CD14-positive monocyte (primary cell): ENCODE measurements at regions not wholly inside any gene's neighbourhood (a gene's known extent, or its start where the extent isn't known, plus 50 kb on each side); places are given as distances from the start of the nearest gene placed in this dataset.
A peak's percentile ranks its signal among the peaks of the same experiment; 100 is the strongest.

Source experiments
- DNase-seq, 3 donors: peaks; one replicate each; pipeline ENCODE4 v3.0.0-alpha.2; 2011 to 2022
- H2AFZ ChIP-seq: 2 replicates; pipeline ENCODE4 v1.6.0; 2012; ENCODE audit warnings: mild to moderate bottlenecking, low read depth, low read length, inconsistent platforms; ENCODE audit not compliant: insufficient read depth, poor library complexity, severe bottlenecking
- H3K27ac ChIP-seq, 2 donors: 1 replicate in 1 of 2; 2 replicates in 1 of 2; pipeline ENCODE4 v1.5.1; 2012 to 2013; ENCODE audit warnings: low read length in 2 of 2, control low read depth in 1 of 2, inconsistent platforms in 1 of 2, low read depth in 1 of 2, mild to moderate bottlenecking in 1 of 2
- H3K27me3 ChIP-seq, 2 donors: one replicate each; pipeline versions ENCODE4 v1.6.0 to v1.6.1; 2011 to 2013; ENCODE audit warnings: low read length in 2 of 2; ENCODE audit not compliant: control insufficient read depth in 2 of 2, insufficient read depth in 2 of 2
- H3K36me3 ChIP-seq, 2 donors: replicated peaks in 1 of 2; 1 replicate in 1 of 2; 2 replicates in 1 of 2; pipeline versions ENCODE4 v1.5.1 to v1.6.1; 2012 to 2013; ENCODE audit warnings: low read length in 2 of 2, control low read depth in 1 of 2, inconsistent platforms in 1 of 2, mild to moderate bottlenecking in 1 of 2; ENCODE audit not compliant: insufficient read depth in 2 of 2, control insufficient read depth in 1 of 2
- H3K4me1 ChIP-seq, 2 donors: 1 replicate in 1 of 2; 2 replicates in 1 of 2; pipeline versions ENCODE4 v1.5.1 to v1.6.1; 2012 to 2013; ENCODE audit warnings: low read length in 2 of 2, control low read depth in 1 of 2, inconsistent platforms in 1 of 2, mild to moderate bottlenecking in 1 of 2, moderate library complexity in 1 of 2; ENCODE audit not compliant: insufficient read depth in 2 of 2, control insufficient read depth in 1 of 2
- H3K4me2 ChIP-seq: replicated peaks from 2 replicates; pipeline ENCODE3; 2012; ENCODE audit warnings: low read length, moderate library complexity, mild to moderate bottlenecking; ENCODE audit not compliant: poor library complexity, severe bottlenecking; ENCODE audit errors: extremely low read depth
- H3K4me3 ChIP-seq, 3 experiments: fragments of 200-600 bp in 1 of 3; sonication (generic) in 1 of 3; replicated peaks in 1 of 3; 1 replicate in 2 of 3; 2 replicates in 1 of 3; pipeline ENCODE4 v1.5.1; 2011 to 2013; ENCODE audit warnings: low read length in 3 of 3, mild to moderate bottlenecking in 3 of 3, control low read depth in 2 of 3, low read depth in 2 of 3, inconsistent platforms in 1 of 3, moderate library complexity in 1 of 3
- H3K79me2 ChIP-seq: 2 replicates; pipeline ENCODE4 v1.6.0; 2012; ENCODE audit warnings: mild to moderate bottlenecking, control low read depth, inconsistent platforms, low read length, moderate library complexity; ENCODE audit not compliant: insufficient read depth
- H3K9ac ChIP-seq: 2 replicates; pipeline ENCODE4 v1.6.0; 2017; ENCODE audit warnings: low read length, mild to moderate bottlenecking; ENCODE audit not compliant: insufficient read depth, poor library complexity, severe bottlenecking
- H3K9me3 ChIP-seq, 2 donors: replicated peaks in 1 of 2; 1 replicate in 1 of 2; 2 replicates in 1 of 2; pipeline versions ENCODE4 v1.5.1 to v1.6.1; 2012 to 2013; ENCODE audit warnings: low read length in 2 of 2, control low read depth in 1 of 2; ENCODE audit not compliant: control insufficient read depth in 1 of 2, insufficient read depth in 1 of 2
- H4K20me1 ChIP-seq: 2 replicates; pipeline ENCODE4 v1.6.0; 2012; ENCODE audit warnings: mild to moderate bottlenecking, low read length, control low read depth, moderate library complexity; ENCODE audit not compliant: insufficient read depth
- H3K27ac Mint-ChIP-seq, 7 donors: one replicate each; pipeline ENCODE4 v1.8.0; 2020; ENCODE audit warnings: mild to moderate bottlenecking in 7 of 7, mixed read lengths in 7 of 7, moderate library complexity in 6 of 7, inconsistent platforms in 2 of 7
- H3K27me3 Mint-ChIP-seq, 3 donors: one replicate each; pipeline ENCODE4 v1.8.0; 2021 to 2022; ENCODE audit warnings: low read depth in 3 of 3, mild to moderate bottlenecking in 3 of 3, mixed read lengths in 3 of 3, moderate library complexity in 3 of 3, inconsistent platforms in 1 of 3
- H3K36me3 Mint-ChIP-seq, 2 donors: one replicate each; pipeline ENCODE4 v1.8.0; 2020; ENCODE audit warnings: mixed read lengths in 2 of 2, inconsistent platforms in 1 of 2, mild to moderate bottlenecking in 1 of 2
- H3K4me1 Mint-ChIP-seq: one replicate; pipeline ENCODE4 v1.8.0; 2020; ENCODE audit warnings: mild to moderate bottlenecking, mixed read lengths
- H3K4me3 Mint-ChIP-seq, 2 donors: one replicate each; pipeline ENCODE4 v1.8.0; 2020; ENCODE audit warnings: mild to moderate bottlenecking in 2 of 2, mixed read lengths in 2 of 2, moderate library complexity in 1 of 2
- H3K9me3 Mint-ChIP-seq, 7 donors: one replicate each; pipeline ENCODE4 v1.8.0; 2020 to 2022; ENCODE audit warnings: mixed read lengths in 7 of 7, mild to moderate bottlenecking in 6 of 7, moderate library complexity in 6 of 7, inconsistent platforms in 2 of 7
- WGBS: methylation state at CpG from one replicate; pipeline ENCODE4 v1.1.5; 2013; ENCODE audit warnings: missing lambda C conversion rate; ENCODE audit not compliant: insufficient coverage; 5-methylcytosine and 5-hydroxymethylcytosine counted together
- intact Hi-C, 2 donors: fragments of 100-400 bp; cut with micrococcal nuclease; formaldehyde crosslinking; loops; one replicate each; pipeline versions ENCODE4 v1.15.0 to v1.15.1; 2023
- TF ChIP-seq, protein P1 (sequence below): fragments of 200-600 bp; IDR thresholded peaks from one replicate; pipeline ENCODE4 v1.8.0; 2022; ENCODE audit warnings: antibody characterized with exemption, mild to moderate bottlenecking

GRCh38 chr2:147456779-147457178, 388.1 kb upstream of the ACVR2A start:
- Histone ChIP-seq H3K4me3 (no peak overlapping the region), H3K27ac (no peak overlapping the region), H3K27me3 (no peaks in the 10 kb centered on the region), H3K79me2 (no peaks in the 10 kb centered on the region), H2AFZ (no peak overlapping the region), H3K4me1 (no peaks in the 10 kb centered on the region), H3K9ac (no peak overlapping the region), H3K36me3 (no peaks in the 10 kb centered on the region), H4K20me1 (no peaks in the 10 kb centered on the region), H3K4me2 (no peak overlapping the region), H3K9me3 (no peaks in the 10 kb centered on the region)
- no peak overlapping the region for H3K4me3 Mint-ChIP-seq
- H3K36me3 Mint-ChIP-seq: no peaks in the 10 kb centered on the region
- no peaks in the 10 kb centered on the region for H3K4me1 Mint-ChIP-seq
- peaks cover 0 to 4% (median 2%) of the 10 kb centered on the region in 7 donors for H3K9me3 Mint-ChIP-seq
- WGBS: 100% methylated on average over 2 of the region's 2 CpGs
- intact Hi-C loops: no loop called here
- DNase-seq: no peak
- TF ChIP-seq, protein P1, sequence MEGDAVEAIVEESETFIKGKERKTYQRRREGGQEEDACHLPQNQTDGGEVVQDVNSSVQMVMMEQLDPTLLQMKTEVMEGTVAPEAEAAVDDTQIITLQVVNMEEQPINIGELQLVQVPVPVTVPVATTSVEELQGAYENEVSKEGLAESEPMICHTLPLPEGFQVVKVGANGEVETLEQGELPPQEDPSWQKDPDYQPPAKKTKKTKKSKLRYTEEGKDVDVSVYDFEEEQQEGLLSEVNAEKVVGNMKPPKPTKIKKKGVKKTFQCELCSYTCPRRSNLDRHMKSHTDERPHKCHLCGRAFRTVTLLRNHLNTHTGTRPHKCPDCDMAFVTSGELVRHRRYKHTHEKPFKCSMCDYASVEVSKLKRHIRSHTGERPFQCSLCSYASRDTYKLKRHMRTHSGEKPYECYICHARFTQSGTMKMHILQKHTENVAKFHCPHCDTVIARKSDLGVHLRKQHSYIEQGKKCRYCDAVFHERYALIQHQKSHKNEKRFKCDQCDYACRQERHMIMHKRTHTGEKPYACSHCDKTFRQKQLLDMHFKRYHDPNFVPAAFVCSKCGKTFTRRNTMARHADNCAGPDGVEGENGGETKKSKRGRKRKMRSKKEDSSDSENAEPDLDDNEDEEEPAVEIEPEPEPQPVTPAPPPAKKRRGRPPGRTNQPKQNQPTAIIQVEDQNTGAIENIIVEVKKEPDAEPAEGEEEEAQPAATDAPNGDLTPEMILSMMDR: no peak
- H3K27me3 Mint-ChIP-seq: peaks cover 0 to 2% (median 1%) of the 10 kb centered on the region in 3 donors
- H3K27ac Mint-ChIP-seq: no peak overlapping the region

DNA sequence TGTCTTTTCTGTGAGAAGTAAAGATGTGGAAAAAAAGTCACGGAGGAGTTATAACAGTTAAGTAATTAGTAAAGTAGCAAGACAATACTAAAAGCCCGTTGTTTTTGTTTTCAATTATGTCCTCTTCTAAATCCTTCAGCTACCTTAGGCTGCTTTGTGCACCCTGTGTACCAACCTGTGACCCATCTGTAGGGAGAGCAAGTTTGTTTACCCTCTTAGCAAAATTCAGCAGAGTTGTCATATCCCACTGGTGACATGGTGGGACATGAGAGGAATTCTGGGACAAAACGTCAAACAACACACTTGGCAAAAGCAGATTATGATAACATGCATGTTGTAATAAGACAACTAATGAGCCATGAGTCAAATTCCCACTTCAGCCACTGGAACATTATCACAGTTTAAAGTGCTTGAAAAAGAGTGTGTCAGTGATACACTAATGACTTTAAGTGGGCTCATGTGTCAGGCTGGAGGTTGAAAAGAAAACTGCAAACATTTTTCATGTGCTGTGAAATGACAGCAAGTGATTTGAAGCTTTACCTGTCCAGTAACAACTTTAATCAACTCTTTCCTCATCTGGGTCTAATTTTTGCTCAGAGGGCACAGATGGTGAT, 392.8 kb upstream of the ACVR2A start:
- H3K4me2 ChIP-seq: no peak overlapping the region
- H3K27ac ChIP-seq: no peak overlapping the region
- Mint-ChIP-seq H3K9me3 (peaks cover 0 to 3% (median 2%) of the 10 kb centered on the region in 7 donors), H3K27me3 (peaks cover 0 to 2% (median 0%) of the 10 kb centered on the region in 3 donors), H3K36me3 (no peaks in the 10 kb centered on the region), H3K27ac (peak overlapping the region in 1 of 7 donors; percentile 77), H3K4me1 (no peaks in the 10 kb centered on the region), H3K4me3 (no peak overlapping the region)
- H3K27me3 ChIP-seq: no peaks in the 10 kb centered on the region
- intact Hi-C loops: no loop called here
- H3K9me3 ChIP-seq: no peaks in the 10 kb centered on the region
- H3K36me3 ChIP-seq: no peaks in the 10 kb centered on the region
- H3K9ac ChIP-seq: no peak overlapping the region
- no peaks in the 10 kb centered on the region for H3K79me2 ChIP-seq
- H3K4me3 ChIP-seq: no peak overlapping the region
- no peaks in the 10 kb centered on the region for H4K20me1 ChIP-seq
- no CpG with 5 or more reads among the region's 3 CpGs for WGBS
- TF ChIP-seq, protein P1: no peak
- H3K4me1 ChIP-seq: no peaks in the 10 kb centered on the region
- no peak overlapping the region for H2AFZ ChIP-seq
- no peak for DNase-seq
